ENCODE measurements at regions not wholly inside any gene's neighbourhood (a gene's known extent, or its start where the extent isn't known, plus 50 kb on each side); places are given as distances from the start of the nearest gene placed in this dataset.
"Not testable (repeated sequence)": the region's sequence is repeated elsewhere in the genome, so short reads cannot be mapped to it uniquely, and the experiment has no call there.

GRCh38 chr15:84153655-84154140 is 81.9 kb upstream of the GOLGA6L4 start:
- DNase-seq = not testable (repeated sequence)

- not testable (repeated sequence) for DNase-seq
Measured at GRCh38 chr15:84154314-84154713, 81.3 kb upstream of the GOLGA6L4 start.

- DNase-seq = not testable (repeated sequence)
Measured at GRCh38 chr15:84154787-84155186, 80.8 kb upstream of the GOLGA6L4 start.

GRCh38 chr15:84155792-84156587 is 79.6 kb upstream of the GOLGA6L4 start:
- not testable (repeated sequence) for DNase-seq

GRCh38 chr15:84156588-84156840 is 79.1 kb upstream of the GOLGA6L4 start:
- not testable (repeated sequence) for DNase-seq

- DNase-seq = not testable (repeated sequence)
Measured at GRCh38 chr15:84157056-84157632, 78.4 kb upstream of the GOLGA6L4 start.

- DNase-seq = not testable (repeated sequence)
Measured at GRCh38 chr15:84157857-84158256, 77.7 kb upstream of the GOLGA6L4 start.

GRCh38 chr15:84159346-84160269 is 76.0 kb upstream of the GOLGA6L4 start:
- DNase-seq = not testable (repeated sequence)

- not testable (repeated sequence) for DNase-seq
Measured at GRCh38 chr15:84164423-84165292, 70.9 kb upstream of the GOLGA6L4 start.

- DNase-seq = not testable (repeated sequence)
Measured at GRCh38 chr15:84170029-84170428, 65.5 kb upstream of the GOLGA6L4 start.

GRCh38 chr15:84173231-84173610 is 62.4 kb upstream of the GOLGA6L4 start:
- not testable (repeated sequence) for DNase-seq

All from activated effector memory CD4-positive, alpha-beta T cell treated with Interleukin-2 at 50 U/mL for 16 hours (primary cell).